PC-3 (cell line): ENCODE measurements at regions not wholly inside any gene's neighbourhood (a gene's known extent, or its start where the extent isn't known, plus 50 kb on each side); places are given as distances from the start of the nearest gene placed in this dataset.

Experiments used
- ATAC-seq: fragments of 200-7000 bp; cut with Tn5 transposase; 2 replicates; pipeline ENCODE4 v1.9.1; 2020; ENCODE audit warnings: mild to moderate bottlenecking, moderate library complexity
- BruUV-seq: library from RNA; stranded (reverse); fragments of 400-500 nt; replicated peaks from 2 replicates; lab custom pipeline; 2021; lab: Mats Ljungman, UMichigan
- CTCF ChIA-PET: fragments of 300-600 bp; sonication (Branson Sonifier 250); formaldehyde crosslinking; loops from one replicate; lab custom pipeline; 2022; ENCODE audit warnings: antibody characterized with exemption; lab: Charles Lee
- POLR2A ChIA-PET: fragments of 300-600 bp; sonication (Branson Sonifier 250); formaldehyde crosslinking; loops from one replicate; lab custom pipeline; 2022; ENCODE audit warnings: antibody characterized with exemption; ENCODE audit not compliant: unreplicated experiment; lab: Charles Lee
- DNase-seq: peaks from one replicate; pipeline ENCODE4 v3.0.0-alpha.2; 2015
- H2AFZ ChIP-seq: fragments of 300-600 bp; sonication (generic); 2 replicates; pipeline ENCODE4 v1.6.0; 2016; ENCODE audit warnings: antibody characterized with exemption, low read length
- H3F3A ChIP-seq: fragments of 300-600 bp; sonication (generic); one replicate; pipeline ENCODE4 v1.6.0; 2017; ENCODE audit warnings: antibody characterized with exemption, low read length, control low read depth, mild to moderate bottlenecking; ENCODE audit not compliant: unreplicated experiment
- H3K27ac ChIP-seq: fragments of 300-600 bp; sonication (generic); 2 replicates; pipeline ENCODE4 v1.5.1; 2016; ENCODE audit warnings: mild to moderate bottlenecking, low read length
- H3K27me3 ChIP-seq: fragments of 300-600 bp; sonication (generic); 2 replicates; pipeline ENCODE4 v1.6.1; 2016; ENCODE audit warnings: low read length, mixed read lengths
- H3K36me3 ChIP-seq: fragments of 300-600 bp; sonication (generic); 2 replicates; pipeline ENCODE4 v1.6.1; 2016; ENCODE audit warnings: low read depth, mixed run types, low read length, mixed read lengths
- H3K4me1 ChIP-seq: fragments of 300-600 bp; sonication (generic); 2 replicates; pipeline ENCODE4 v1.5.1; 2016; ENCODE audit warnings: low read length; ENCODE audit not compliant: insufficient read depth
- H3K4me2 ChIP-seq: fragments of 300-600 bp; sonication (generic); 2 replicates; pipeline ENCODE4 v1.6.0; 2016; ENCODE audit warnings: low read length
- H3K4me3 ChIP-seq: fragments of 300-600 bp; sonication (generic); 2 replicates; pipeline ENCODE4 v1.5.1; 2016; ENCODE audit warnings: mild to moderate bottlenecking, low read length, mixed read lengths
- H3K79me2 ChIP-seq: fragments of 300-600 bp; sonication (generic); 2 replicates; pipeline ENCODE4 v1.6.1; 2017; ENCODE audit warnings: low read length, mixed read lengths
- H3K9ac ChIP-seq: fragments of 300-600 bp; sonication (generic); 2 replicates; pipeline ENCODE4 v1.6.0; 2016; ENCODE audit warnings: mild to moderate bottlenecking, low read length
- H3K9me2 ChIP-seq: fragments of 300-600 bp; sonication (generic); replicated peaks from 2 replicates; pipeline ENCODE4 v1.6.1; 2016; ENCODE audit warnings: mixed run types, low read length, mixed read lengths
- H3K9me3 ChIP-seq: fragments of 300-600 bp; sonication (generic); 2 replicates; pipeline ENCODE4 v1.6.1; 2016; ENCODE audit warnings: low read length, mixed read lengths
- H4K20me1 ChIP-seq: fragments of 300-600 bp; sonication (generic); 2 replicates; pipeline ENCODE4 v1.6.1; 2016; ENCODE audit warnings: low read length, mixed read lengths
- CTCF ChIP-seq: fragments of 300-600 bp; sonication (generic); conservative IDR thresholded peaks from 2 replicates; pipeline ENCODE4 v1.5.1; 2017; ENCODE audit warnings: antibody characterized with exemption, low read depth, mild to moderate bottlenecking, low read length
- EZH2 ChIP-seq: fragments of 300-600 bp; sonication (generic); IDR thresholded peaks from one replicate; pipeline ENCODE4 v1.6.1; 2017; ENCODE audit warnings: antibody characterized with exemption, mild to moderate bottlenecking, low read length; ENCODE audit not compliant: unreplicated experiment
- EZH2phosphoT487 ChIP-seq: fragments of 300-600 bp; sonication (generic); IDR thresholded peaks from 2 replicates; pipeline ENCODE4 v1.6.1; 2018; ENCODE audit warnings: mild to moderate bottlenecking, antibody characterized with exemption, low read length, borderline replicate concordance
- intact Hi-C: fragments of 100-400 bp; cut with micrococcal nuclease; formaldehyde crosslinking; loops from 2 replicates; pipeline ENCODE4 v1.9.0; 2023

GRCh38 chr1:43083375-43083891, 88.7 kb downstream of the EBNA1BP2 start:
- DNase-seq, result no peak
- Histone ChIP-seq H3K9me2 (no peaks in the 10 kb centered on the region), H3K9ac (no peak overlapping the region), H3K36me3 (no peaks in the 10 kb centered on the region), H2AFZ (no peak overlapping the region), H3F3A (no peaks in the 10 kb centered on the region), H3K4me1 (no peaks in the 10 kb centered on the region), H3K9me3 (no peaks in the 10 kb centered on the region), H3K4me2 (no peak overlapping the region), H3K4me3 (no peak overlapping the region), H3K27ac (no peak overlapping the region), H3K79me2 (no peaks in the 10 kb centered on the region), H3K27me3 (no peaks in the 10 kb centered on the region), H4K20me1 (no peaks in the 10 kb centered on the region)
- no peak for ATAC-seq
- intact Hi-C loops, result no loop called here
- no TSS peak for BruUV-seq
- POLR2A ChIA-PET, result no interaction called here
- CTCF ChIA-PET, result no interaction called here
- TF ChIP-seq EZH2phosphoT487 (no peak), EZH2 (no peak), CTCF (no peak)

- Histone ChIP-seq H3K4me2 (no peak overlapping the region), H2AFZ (no peak overlapping the region), H3K9me3 (no peaks in the 10 kb centered on the region), H3K79me2 (no peaks in the 10 kb centered on the region), H4K20me1 (no peaks in the 10 kb centered on the region), H3K9ac (no peak overlapping the region), H3K4me3 (no peak overlapping the region), H3K27ac (no peak overlapping the region), H3K9me2 (no peaks in the 10 kb centered on the region), H3K36me3 (no peaks in the 10 kb centered on the region), H3K27me3 (no peaks in the 10 kb centered on the region), H3F3A (no peaks in the 10 kb centered on the region), H3K4me1 (no peaks in the 10 kb centered on the region)
- intact Hi-C loops, result no loop called here
- no peak for ATAC-seq
- TF ChIP-seq CTCF, result no peak
- no peak for DNase-seq
- ChIA-PET CTCF (no interaction called here), POLR2A (no interaction called here)
- BruUV-seq, result no TSS peak
Observed at GRCh38 chr1:43082740-43083139, 89.3 kb downstream of the EBNA1BP2 start.

GRCh38 chr1:43077273-43077672, 94.8 kb downstream of the EBNA1BP2 start:
- H3K9me3 ChIP-seq, result no peaks in the 10 kb centered on the region
- H3K27me3 ChIP-seq, result no peaks in the 10 kb centered on the region
- H3K4me1 ChIP-seq, result no peaks in the 10 kb centered on the region
- no peak overlapping the region for H2AFZ ChIP-seq
- no peak overlapping the region for H3K4me2 ChIP-seq
- H3K36me3 ChIP-seq, result no peaks in the 10 kb centered on the region
- intact Hi-C loops, result loop anchor here (10.0 kb wide), 1 partner anchor 88 kb away; no protein-coding TSS in a partner anchor
- H3K27ac ChIP-seq, result no peak overlapping the region
- ATAC-seq (no peak), DNase-seq (no peak)
- no peak overlapping the region for H3K4me3 ChIP-seq
- H3K9ac ChIP-seq, result no peak overlapping the region
- ChIA-PET POLR2A (interaction anchor here (1.1 kb wide), 1 partner anchor 154 kb away, joined by 4 read pairs; no protein-coding TSS in a partner anchor), CTCF (interaction anchor here (1.0 kb wide), 1 partner anchor 164 kb away, joined by 3 read pairs; no protein-coding TSS in a partner anchor)
- H3F3A ChIP-seq, result no peaks in the 10 kb centered on the region
- TF ChIP-seq EZH2phosphoT487 (no peak), CTCF (no peak)
- no TSS peak for BruUV-seq
- H3K9me2 ChIP-seq, result no peaks in the 10 kb centered on the region
- H4K20me1 ChIP-seq, result no peaks in the 10 kb centered on the region
- no peaks in the 10 kb centered on the region for H3K79me2 ChIP-seq
